ENCODE measurements at regions not wholly inside any gene's neighbourhood (a gene's known extent, or its start where the extent isn't known, plus 50 kb on each side); places are given as distances from the start of the nearest gene placed in this dataset.

- TF ChIP-seq ZNF274 (IDR thresholded peaks at IDR 0.05; ENCODE audit: borderline replicate concordance, extremely low read depth, low read length) (no peak), ASH2L (IDR thresholded peaks at IDR 0.05; ENCODE audit: low read length) (no peak), CREB1 (IDR thresholded peaks at IDR 0.05) (no peak)
Measured at GRCh38 chr5:82922086-82922734, 155.0 kb downstream of the TMEM167A start.

All from H1 (cell line).